GM18868 (cell line): ENCODE measurements at regions not wholly inside any gene's neighbourhood (a gene's known extent, or its start where the extent isn't known, plus 50 kb on each side); places are given as distances from the start of the nearest gene placed in this dataset.

Experiments used
- ATAC-seq: cut with Tn5 transposase; IDR thresholded peaks from one replicate; pipeline ENCODE4 v1.9.1; 2021; ENCODE audit warnings: mild to moderate bottlenecking, moderate library complexity; ENCODE audit not compliant: unreplicated experiment

- ATAC-seq: no peak
Observed at GRCh38 chr16:86663685-86664521, 85.6 kb downstream of the FOXL1 start.

DNA sequence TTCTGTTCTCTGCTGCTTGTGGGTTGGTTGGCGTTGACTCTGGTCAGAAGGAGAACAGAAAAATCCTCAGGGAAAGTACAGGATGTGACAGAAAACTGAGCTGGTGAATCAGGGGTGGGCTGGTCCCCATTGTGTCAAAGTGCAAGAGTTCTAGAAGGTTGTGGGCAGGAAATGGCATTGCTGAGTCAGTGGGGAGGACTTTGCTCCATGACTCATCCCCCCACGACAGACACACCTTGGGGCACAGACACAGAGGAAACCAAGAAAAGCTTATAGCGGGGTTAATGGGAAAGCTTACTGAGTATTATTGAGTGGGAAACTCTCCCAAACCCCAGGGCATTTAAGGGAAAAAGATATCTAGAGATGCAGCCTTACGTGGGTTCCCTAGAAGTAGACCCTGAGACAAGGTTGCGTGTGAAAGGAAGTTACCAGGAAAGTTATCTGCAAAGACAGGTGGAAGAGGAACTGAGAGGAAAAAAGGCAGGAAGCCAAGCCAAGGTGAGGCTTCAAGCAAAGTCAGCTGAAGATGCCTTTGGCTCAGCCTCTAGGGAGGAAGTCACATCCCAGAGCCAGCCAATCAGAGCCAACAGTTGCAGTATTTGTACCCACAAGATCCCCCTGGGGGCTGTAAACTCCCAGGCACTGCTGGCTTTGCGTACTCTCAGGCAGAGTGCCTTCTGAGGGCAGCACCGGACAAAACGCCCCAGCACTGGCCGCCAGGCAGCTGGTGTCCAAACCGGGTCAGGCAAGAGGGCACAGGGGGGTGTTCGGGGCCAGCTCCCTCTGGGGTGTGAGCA, 86.4 kb downstream of the FOXL1 start:
- ATAC-seq: peak; percentile 70

DNA sequence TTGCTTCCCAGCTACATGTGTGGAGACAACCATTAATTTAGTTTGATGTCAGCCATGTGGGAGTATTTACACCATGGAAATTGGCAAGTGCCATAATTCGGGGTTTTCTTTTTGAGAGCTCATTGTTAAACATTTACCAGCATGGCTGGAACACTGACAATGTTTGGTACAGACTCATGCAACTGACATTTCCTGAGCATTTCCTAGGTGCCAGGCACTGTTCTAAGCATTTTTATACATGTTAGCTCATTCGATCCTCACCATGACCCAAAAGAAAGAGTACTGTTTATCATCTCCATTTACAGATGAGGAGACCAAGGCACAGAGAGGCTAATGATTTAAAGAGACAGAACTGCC, 86.9 kb downstream of the FOXL1 start:
- no peak for ATAC-seq

DNA sequence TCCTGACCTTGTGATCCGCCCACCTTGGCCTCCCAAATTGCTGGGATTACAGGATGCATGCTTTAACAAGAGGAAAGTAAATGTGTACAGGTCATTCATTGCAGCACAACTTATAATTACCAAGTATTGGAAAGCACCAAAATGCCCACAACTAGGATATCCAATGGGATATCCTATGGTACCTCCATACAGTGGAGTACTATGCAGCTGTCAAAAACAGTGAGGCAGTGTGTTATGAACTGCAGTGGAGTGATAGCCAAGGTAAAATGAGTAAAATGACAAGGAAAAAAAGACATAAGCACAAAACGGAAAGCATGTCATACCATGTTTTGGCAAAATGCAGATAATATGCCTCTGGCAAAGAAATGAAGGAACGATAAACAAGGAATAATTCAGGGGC, 87.6 kb downstream of the FOXL1 start:
- no peak for ATAC-seq

DNA sequence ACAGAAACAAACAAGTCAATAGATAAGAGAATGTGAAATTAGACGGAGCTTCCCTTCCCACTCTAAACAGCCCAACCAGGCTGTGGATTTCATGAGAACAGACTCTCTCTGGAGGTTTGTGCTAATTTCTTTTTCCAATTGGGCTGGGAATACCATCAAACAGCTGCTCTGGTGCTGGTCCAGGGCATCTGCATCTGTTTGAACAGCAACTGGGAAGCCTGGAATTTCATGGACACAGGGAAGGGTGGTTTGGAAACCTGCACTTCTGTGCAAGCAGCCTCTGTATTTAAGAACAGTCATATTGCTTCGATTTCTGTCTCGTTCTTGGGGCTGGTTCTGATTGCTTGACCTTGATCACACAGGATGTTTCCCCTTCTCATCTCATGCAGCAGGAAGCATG, 88.7 kb downstream of the FOXL1 start:
- ATAC-seq: no peak

DNA sequence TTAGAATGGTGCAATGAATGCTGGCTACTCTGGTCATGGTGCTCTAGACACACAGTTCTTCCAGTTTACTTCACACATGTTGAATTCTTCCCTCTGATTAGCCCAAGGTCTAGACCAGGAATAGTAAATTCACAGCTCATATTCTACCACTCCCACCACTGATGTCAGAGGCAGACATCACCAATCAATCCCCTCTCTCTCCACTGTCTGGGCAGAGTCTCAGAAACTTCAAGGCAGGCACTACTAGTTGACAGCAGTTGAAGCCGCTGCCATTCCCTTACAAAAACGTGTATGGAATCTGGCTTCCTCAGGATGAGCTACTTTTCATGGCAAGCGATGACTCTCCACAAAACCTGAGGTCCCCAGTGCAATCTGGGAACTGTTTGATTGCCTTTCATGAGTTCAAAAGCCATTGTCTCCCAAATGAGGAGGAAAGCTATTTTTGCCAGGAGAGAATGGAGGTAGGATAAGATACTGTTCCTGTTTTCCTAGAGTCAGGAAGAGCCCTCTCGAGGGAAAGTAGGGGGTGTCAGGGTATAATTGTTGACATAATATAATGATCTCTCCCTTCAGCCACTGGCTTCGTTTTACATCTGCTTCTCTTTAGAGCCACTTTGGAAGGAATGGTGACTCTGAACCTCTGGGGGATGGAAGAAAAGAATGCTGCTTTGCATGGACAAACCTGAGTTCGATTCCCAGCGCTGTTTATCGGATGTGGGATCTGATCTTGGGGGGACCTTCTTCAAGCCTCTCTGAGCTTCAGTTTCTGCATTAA, 90.0 kb downstream of the FOXL1 start:
- ATAC-seq: no peak

DNA sequence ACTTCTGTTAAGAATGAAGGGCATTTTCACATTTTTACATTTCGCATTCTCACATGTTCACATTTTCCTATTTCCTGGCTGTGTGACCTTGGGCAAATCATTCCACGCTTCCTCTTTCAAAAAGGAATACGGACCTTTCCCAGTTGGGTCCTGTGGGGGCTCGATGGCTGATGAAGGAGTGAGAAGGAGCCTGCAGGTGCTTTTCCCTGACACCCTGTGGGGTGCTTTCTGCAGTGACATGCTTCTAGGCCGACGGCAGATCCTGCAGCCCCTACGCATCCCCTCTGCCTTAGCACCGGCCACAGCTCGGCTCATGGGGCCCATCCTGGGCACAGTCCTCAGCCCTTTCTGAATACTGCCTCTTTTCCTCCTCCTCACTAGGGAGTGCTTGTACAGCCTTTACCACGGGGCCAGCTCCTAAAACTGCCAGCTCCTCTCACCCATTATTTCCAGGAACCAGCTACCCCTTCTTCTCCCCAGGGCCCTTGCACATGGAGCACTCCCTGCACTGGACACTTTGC, 91.0 kb downstream of the FOXL1 start:
- ATAC-seq: no peak

DNA sequence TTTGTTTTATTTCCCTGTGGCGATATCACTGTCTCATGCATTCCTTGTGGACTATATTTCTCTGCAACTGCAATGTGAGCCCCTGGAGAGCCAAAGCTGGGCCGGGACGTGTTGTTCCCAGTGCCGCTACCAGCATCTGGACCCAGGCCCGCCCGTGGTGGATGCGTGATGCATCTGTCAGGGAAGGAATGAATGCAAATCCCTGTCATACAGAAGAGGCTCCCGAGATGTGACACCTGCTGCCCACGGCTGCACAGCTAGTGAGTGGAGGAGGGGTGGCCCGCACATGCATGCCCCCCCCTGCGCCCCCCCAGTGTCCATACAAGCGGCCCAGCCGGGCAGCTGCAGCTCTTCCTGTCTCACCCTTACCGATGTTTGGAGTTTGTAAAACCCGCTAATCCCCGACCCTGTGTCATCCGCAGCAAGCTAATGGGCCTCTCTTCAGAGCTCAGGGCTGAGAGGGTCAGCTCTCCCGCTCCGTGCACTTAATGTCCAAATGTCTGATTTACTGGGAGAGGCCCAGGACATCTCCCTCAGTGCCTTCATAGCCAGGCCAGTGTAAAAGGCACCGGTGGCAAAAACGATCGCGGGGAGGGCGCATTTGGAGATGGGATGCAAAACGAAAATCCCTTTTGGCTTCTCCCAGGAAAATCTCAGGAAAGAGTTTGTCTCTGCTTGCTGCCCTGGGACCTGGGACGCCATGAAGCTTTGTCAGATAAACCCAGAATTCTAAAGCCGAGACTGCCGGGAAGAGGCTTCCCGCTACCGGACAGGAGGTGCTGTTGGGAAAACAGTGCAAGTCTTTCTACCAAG, 91.8 kb downstream of the FOXL1 start:
- ATAC-seq: no peak

- no peak for ATAC-seq
Observed at GRCh38 chr16:86670750-86671234, 92.4 kb downstream of the FOXL1 start.

GRCh38 chr16:86671486-86672178, 93.3 kb downstream of the FOXL1 start:
- no peak for ATAC-seq

DNA sequence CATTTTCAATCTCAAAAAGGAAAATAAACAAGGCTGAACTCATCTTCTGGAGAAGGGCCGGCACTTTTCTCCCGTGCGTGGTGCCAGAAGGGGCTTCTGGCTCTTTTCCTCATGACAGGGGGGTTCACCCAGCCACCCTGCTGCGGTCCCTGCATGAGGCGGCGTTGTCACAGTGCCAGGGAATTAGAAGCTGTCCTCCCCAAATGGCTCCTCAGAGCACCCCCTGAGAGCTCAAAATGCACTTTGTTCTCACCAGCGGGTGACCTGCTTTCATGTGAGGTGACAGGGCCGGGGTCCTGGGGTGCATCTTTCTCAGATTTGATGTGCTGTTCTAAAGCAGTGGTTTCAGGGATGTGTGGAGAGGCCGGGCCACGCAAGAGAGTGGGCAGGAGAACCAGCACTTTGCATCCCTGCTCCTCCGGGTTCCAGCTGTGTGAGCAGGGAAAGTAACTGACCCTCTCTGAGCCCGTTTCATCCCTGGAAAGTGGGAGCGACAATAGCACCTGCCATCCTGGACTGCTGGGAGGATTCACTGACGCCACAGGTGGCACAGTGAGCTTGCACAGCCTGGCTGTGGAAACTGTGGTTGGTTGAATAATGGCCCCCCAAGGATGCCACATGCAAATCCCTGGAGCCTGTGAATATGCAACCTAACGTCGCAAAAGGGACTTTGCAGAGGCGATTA, 94.0 kb downstream of the FOXL1 start:
- ATAC-seq: no peak

DNA sequence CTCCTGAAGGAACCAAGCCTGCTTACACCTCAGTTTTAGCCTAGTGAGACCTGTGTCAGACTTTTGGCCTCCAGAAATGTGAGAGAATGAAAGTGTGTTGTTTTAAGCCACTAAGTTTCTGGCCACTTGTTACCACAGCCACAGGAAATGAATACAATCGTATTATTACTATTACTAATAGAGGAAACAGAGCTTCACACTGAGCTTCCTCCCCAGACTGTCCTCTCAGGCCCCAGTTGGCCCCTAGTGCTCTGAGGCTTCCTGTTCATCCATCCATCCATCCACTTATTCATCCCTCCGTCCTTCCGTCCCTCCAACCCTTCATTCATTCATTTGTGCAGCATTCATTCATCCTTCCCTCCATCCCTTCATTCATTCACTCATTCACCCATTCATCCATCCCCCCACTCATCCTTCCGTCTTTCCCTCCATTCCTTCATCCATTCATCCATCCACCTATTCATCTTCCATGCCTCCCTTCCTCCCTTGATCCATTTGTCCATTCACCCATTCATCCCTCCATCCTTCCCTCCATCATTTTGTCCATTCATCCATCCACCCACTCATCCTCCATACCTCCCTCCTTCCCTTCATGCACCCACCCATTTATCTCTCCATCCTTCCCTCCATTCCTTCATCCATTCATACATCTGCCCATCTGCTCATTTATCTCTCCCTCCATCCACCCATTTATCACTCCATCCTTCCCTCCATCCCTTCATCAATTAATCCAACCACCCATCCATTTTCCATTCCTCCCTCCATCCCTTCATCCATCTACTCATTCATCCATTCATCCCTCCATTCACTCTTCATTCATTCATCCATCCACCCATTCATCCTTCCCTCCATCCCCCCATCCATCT, 95.0 kb downstream of the FOXL1 start:
- ATAC-seq: no peak

DNA sequence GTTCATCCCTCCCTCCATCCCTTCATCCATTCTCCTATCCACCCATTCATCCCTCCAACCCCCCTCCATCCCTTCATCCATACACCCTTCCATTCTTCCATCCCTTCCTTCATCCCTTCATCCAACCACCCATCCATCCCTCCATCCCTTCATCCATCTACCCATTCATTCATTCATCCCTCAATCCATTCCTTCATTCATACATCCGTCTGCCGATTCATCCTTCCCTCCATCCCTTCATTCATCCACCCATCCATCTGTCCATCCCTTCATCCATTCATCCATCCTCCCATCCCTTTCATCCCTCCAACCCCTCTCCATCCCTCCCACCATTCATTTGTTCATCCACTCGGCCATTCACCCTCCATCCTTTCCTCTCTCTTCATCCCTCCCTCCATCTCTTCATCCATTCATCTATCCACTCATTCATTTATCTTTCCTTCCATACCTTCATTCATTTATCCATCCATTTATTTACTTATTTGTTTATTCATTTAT, 95.7 kb downstream of the FOXL1 start:
- ATAC-seq: no peak

DNA sequence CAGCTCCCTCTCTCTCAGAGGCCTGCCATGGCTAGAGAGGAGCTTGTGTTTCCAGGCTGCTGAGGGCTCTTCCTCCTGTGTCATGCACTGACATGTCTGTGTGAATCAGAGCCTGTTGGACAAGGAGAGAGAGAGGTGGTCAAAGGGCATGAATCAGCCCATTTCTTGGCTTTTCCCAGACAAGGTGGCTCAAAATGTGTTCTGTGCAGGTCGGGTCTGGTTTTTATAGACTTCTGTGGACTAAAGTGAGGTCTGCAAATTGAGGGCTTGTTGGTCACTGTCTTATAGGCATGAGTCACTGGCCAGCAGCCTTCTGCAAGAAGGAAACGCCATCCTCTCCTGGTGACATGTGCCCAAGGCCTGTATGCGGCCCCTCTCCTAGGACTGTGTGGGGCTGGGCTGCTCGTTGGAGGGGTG, 97.9 kb downstream of the FOXL1 start:
- ATAC-seq: no peak

- no peak for ATAC-seq
Observed at GRCh38 chr16:86679490-86679889, 101.1 kb downstream of the FOXL1 start.

GRCh38 chr16:86680162-86680561, 101.8 kb downstream of the FOXL1 start:
- no peak for ATAC-seq

- ATAC-seq: no peak
Observed at GRCh38 chr16:86680661-86681030, 102.3 kb downstream of the FOXL1 start.
